Tibial artery (tissue), 4 donors: ENCODE measurements at regions not wholly inside any gene's neighbourhood (a gene's known extent, or its start where the extent isn't known, plus 50 kb on each side); places are given as distances from the start of the nearest gene placed in this dataset.

Source experiments
- DNase-seq, 2 donors: peaks; one replicate each; pipeline ENCODE4 v3.0.0-alpha.2; 2019
- H3K27ac ChIP-seq, 2 donors: fragments of 200-600 bp; sonication (generic) in 1 of 2; 1 replicate in 1 of 2; 2 replicates in 1 of 2; pipeline ENCODE4 v1.5.1; 2018 to 2019; ENCODE audit warnings: mild to moderate bottlenecking in 1 of 2
- H3K27me3 ChIP-seq, 2 donors: fragments of 200-600 bp; sonication (generic) in 1 of 2; one replicate each; pipeline versions ENCODE4 v1.5.1 to v1.6.0; 2016 to 2019
- H3K36me3 ChIP-seq, 3 donors: fragments of 200-600 bp; sonication (generic) in 2 of 3; one replicate each; pipeline ENCODE4 v1.5.1; 2016 to 2019; ENCODE audit warnings: mild to moderate bottlenecking in 2 of 3
- H3K4me1 ChIP-seq, 4 donors: fragments of 200-600 bp; sonication (generic) in 2 of 4; 1 replicate in 3 of 4; 2 replicates in 1 of 4; pipeline ENCODE4 v1.5.1; 2016 to 2019
- H3K4me3 ChIP-seq, 2 donors: fragments of 200-600 bp; sonication (generic) in 1 of 2; 1 replicate in 1 of 2; 2 replicates in 1 of 2; pipeline ENCODE4 v1.5.1; 2018 to 2019; ENCODE audit warnings: mild to moderate bottlenecking in 2 of 2
- H3K9me3 ChIP-seq, 3 donors: fragments of 200-600 bp; sonication (generic) in 1 of 3; one replicate each; pipeline ENCODE4 v1.5.1; 2016 to 2019
- intact Hi-C: fragments of 100-400 bp; cut with DNase I; formaldehyde crosslinking; loops from one replicate; pipeline ENCODE4 v1.15.0; 2023; ENCODE audit warnings: low total_unique reads
- TF ChIP-seq, protein P1 (sequence below), 2 experiments: fragments of 200-600 bp in 1 of 2; fragments of 450-650 bp in 1 of 2; IDR thresholded peaks; one replicate each; pipeline ENCODE4 v1.5.1; 2017 to 2019; ENCODE audit warnings: antibody characterized with exemption in 2 of 2, mild to moderate bottlenecking in 1 of 2, moderate library complexity in 1 of 2

DNA sequence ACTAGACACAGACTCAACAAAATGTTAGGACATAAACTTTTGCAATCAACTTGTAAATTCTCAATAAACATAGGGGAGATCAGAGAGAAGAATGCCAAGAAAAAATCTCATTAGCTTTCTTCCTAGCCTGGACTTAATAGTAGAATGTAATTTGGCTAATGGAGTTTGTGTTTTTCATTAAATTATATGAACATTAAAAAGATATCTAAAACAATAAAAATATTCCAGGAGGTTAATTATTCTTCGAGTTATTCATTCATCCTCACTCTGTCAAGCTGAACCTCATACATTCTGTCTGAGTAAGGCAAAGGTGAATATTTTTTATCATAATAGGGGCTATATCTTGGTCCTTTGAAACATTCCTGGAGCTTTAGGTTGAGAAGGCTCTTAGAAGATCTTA lies 551.9 kb upstream of the TBX3 start:
- Histone ChIP-seq H3K27me3 (peaks cover 0 to 8% of the 10 kb centered on the region in 2 donors), H3K4me3 (no peak overlapping the region), H3K4me1 (no peaks in the 10 kb centered on the region), H3K36me3 (no peaks in the 10 kb centered on the region), H3K27ac (no peak overlapping the region), H3K9me3 (no peaks in the 10 kb centered on the region)
- TF ChIP-seq, protein P1, sequence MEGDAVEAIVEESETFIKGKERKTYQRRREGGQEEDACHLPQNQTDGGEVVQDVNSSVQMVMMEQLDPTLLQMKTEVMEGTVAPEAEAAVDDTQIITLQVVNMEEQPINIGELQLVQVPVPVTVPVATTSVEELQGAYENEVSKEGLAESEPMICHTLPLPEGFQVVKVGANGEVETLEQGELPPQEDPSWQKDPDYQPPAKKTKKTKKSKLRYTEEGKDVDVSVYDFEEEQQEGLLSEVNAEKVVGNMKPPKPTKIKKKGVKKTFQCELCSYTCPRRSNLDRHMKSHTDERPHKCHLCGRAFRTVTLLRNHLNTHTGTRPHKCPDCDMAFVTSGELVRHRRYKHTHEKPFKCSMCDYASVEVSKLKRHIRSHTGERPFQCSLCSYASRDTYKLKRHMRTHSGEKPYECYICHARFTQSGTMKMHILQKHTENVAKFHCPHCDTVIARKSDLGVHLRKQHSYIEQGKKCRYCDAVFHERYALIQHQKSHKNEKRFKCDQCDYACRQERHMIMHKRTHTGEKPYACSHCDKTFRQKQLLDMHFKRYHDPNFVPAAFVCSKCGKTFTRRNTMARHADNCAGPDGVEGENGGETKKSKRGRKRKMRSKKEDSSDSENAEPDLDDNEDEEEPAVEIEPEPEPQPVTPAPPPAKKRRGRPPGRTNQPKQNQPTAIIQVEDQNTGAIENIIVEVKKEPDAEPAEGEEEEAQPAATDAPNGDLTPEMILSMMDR (IDR thresholded peaks at IDR 0.05), result no peak
- no peak for DNase-seq
- intact Hi-C loops, result no loop called here

DNA sequence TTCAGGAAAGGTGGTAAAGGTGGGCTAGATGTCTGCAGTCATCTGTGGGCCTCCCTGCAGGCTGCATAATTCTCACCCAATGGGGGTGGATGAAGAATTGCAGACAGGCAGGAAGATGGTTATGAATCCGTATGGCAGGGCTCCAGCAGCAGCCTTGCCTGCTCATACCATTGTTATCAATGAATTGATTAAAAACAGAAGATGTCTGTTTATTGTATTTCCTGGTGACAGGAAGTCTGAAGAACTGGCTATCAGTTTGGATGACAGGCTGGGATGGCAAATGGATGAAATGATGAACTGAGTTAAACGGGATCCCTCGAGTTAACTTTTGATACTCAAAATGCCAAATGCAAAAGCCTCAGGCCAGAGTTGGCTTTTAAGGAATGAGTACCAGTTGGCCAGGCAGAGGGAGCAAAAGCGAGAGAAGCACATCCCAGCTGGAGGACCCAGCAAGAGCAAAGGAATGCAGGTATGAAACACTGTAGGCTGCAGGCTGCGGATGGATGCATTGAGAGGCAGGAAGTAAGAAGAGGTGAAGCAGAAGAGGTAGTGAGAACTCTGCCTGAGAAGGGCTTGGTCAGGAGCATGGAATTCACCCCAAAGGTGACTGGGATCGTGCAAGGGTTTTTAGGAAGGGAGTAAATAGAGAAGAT lies 550.0 kb upstream of the TBX3 start:
- Histone ChIP-seq H3K27me3 (peaks cover 0 to 8% of the 10 kb centered on the region in 2 donors), H3K9me3 (no peaks in the 10 kb centered on the region), H3K36me3 (no peaks in the 10 kb centered on the region), H3K4me3 (no peak overlapping the region), H3K4me1 (no peaks in the 10 kb centered on the region), H3K27ac (no peak overlapping the region)
- TF ChIP-seq, protein P1 (IDR thresholded peaks at IDR 0.05), result no peak
- intact Hi-C loops, result no loop called here
- DNase-seq, result no peak

GRCh38 chr12:115232455-115233156 lies 548.6 kb upstream of the TBX3 start:
- Histone ChIP-seq H3K27me3 (peaks cover 0 to 8% of the 10 kb centered on the region in 2 donors), H3K4me3 (no peak overlapping the region), H3K27ac (no peak overlapping the region), H3K4me1 (no peaks in the 10 kb centered on the region), H3K36me3 (no peaks in the 10 kb centered on the region), H3K9me3 (no peaks in the 10 kb centered on the region)
- no peak for DNase-seq
- intact Hi-C loops, result no loop called here
- TF ChIP-seq, protein P1 (IDR thresholded peaks at IDR 0.05), result no peak

- TF ChIP-seq, protein P1 (IDR thresholded peaks at IDR 0.05), result no peak
- intact Hi-C loops, result no loop called here
Observed at GRCh38 chr12:115230606-115231005, 546.6 kb upstream of the TBX3 start.

DNA sequence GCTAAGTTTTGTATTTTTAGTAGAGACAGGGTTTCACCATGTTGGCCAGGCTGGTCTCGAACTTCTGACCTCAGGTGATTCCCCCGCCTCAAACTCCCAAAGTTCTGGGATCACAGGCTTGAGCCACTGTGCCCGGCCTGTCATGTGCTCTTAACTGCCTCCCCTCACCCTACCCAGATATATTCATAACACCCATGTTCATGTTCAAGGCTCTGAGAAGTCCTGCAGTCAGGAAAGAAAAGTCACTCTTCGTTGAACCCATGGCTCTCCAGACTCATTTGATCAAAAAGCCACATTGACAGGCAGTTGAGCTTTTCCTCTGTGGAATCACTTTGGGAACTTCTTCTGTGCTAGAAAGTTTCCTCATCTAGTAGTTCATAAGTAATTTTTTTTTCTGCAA lies 545.5 kb upstream of the TBX3 start:
- Histone ChIP-seq H3K4me3 (no peak overlapping the region), H3K36me3 (no peaks in the 10 kb centered on the region), H3K9me3 (no peaks in the 10 kb centered on the region), H3K4me1 (no peaks in the 10 kb centered on the region), H3K27me3 (peaks cover 0 to 8% of the 10 kb centered on the region in 2 donors), H3K27ac (no peak overlapping the region)
- intact Hi-C loops, result no loop called here
- no peak for DNase-seq
- TF ChIP-seq, protein P1 (IDR thresholded peaks at IDR 0.05), result no peak

More at GRCh38 chr12:115230606-115231005, 546.6 kb upstream of the TBX3 start:
- no peak for DNase-seq
- H3K27ac ChIP-seq, result no peak overlapping the region
- H3K27me3 ChIP-seq, result peaks cover 0 to 8% of the 10 kb centered on the region in 2 donors
- no peak overlapping the region for H3K4me3 ChIP-seq
- no peaks in the 10 kb centered on the region for H3K36me3 ChIP-seq
- H3K9me3 ChIP-seq, result no peaks in the 10 kb centered on the region
- no peaks in the 10 kb centered on the region for H3K4me1 ChIP-seq
